GM12878 (cell line): ENCODE measurements at regions not wholly inside any gene's neighbourhood (a gene's known extent, or its start where the extent isn't known, plus 50 kb on each side); places are given as distances from the start of the nearest gene placed in this dataset.

ENCODE experiments used
- ATAC-seq: fragments of 200-7000 bp; cut with Tn5 transposase; 3 replicates; pipeline ENCODE4 v1.9.1; 2020; ENCODE audit warnings: mild to moderate bottlenecking, moderate library complexity
- BruUV-seq: library from RNA; stranded (reverse); fragments of 400-500 nt; replicated peaks from 2 replicates; lab custom pipeline; 2021; lab: Mats Ljungman, UMichigan
- CTCF ChIA-PET: fragments of 300-600 bp; sonication (Branson Sonifier 250); formaldehyde crosslinking; extraction: SDS; loops from one replicate; lab custom pipeline; 2021; ENCODE audit warnings: inconsistent platforms; lab: Yijun Ruan, JAX
- POLR2A ChIA-PET: fragments of 350-600 bp; formaldehyde crosslinking; extraction: SDS; loops from one replicate; lab custom pipeline; 2021; ENCODE audit warnings: inconsistent platforms; lab: Charles Lee
- RAD21 ChIA-PET: fragments of 300-600 bp; sonication (Branson Sonifier 250); formaldehyde crosslinking; loops from one replicate; lab custom pipeline; 2023; ENCODE audit warnings: antibody characterized with exemption; ENCODE audit not compliant: unreplicated experiment; lab: Charles Lee
- SMC1A ChIA-PET: fragments of 300-600 bp; sonication (Branson Sonifier 250); formaldehyde crosslinking; loops from one replicate; lab custom pipeline; 2023; ENCODE audit not compliant: unreplicated experiment, uncharacterized antibody; lab: Charles Lee
- DNase-seq: peaks from one replicate; pipeline ENCODE4 v3.0.0-alpha.2; 2011; ENCODE audit warnings: low read depth, low spot score
- FAIRE-seq: peaks from 3 replicates; lab custom pipeline; 2011; peaks lifted over from hg19 to GRCh38; lab: Jason Lieb, UNC
- H2AFZ ChIP-seq: 2 replicates; pipeline ENCODE4 v1.6.0; 2011; ENCODE audit warnings: low read depth, low read length, control low read depth; ENCODE audit not compliant: control insufficient read depth
- H3K27ac ChIP-seq: 2 replicates; pipeline ENCODE4 v1.5.1; 2011; ENCODE audit warnings: control low read depth; ENCODE audit not compliant: control insufficient read depth, insufficient read depth
- H3K27me3 ChIP-seq, 2 experiments: replicated peaks in 1 of 2; 2 replicates each; pipeline versions ENCODE4 v1.6.0 to v1.6.1; 2011; ENCODE audit warnings: low read length in 1 of 2; ENCODE audit not compliant: control insufficient read depth in 2 of 2, insufficient read depth in 2 of 2
- H3K36me3 ChIP-seq, 2 experiments: 2 replicates each; pipeline ENCODE4 v1.5.1; 2011; ENCODE audit warnings: low read length in 1 of 2; ENCODE audit not compliant: control insufficient read depth in 2 of 2, insufficient read depth in 2 of 2
- H3K4me1 ChIP-seq: 2 replicates; pipeline ENCODE4 v1.6.1; 2011; ENCODE audit warnings: mild to moderate bottlenecking, low read length, moderate library complexity, mixed read lengths; ENCODE audit not compliant: control insufficient read depth, insufficient read depth
- H3K4me2 ChIP-seq: 2 replicates; pipeline ENCODE4 v1.6.0; 2011; ENCODE audit warnings: control low read depth; ENCODE audit not compliant: control insufficient read depth, insufficient read depth
- H3K4me3 ChIP-seq: fragments of 200-600 bp; sonication (generic); 2 replicates; pipeline ENCODE4 v1.5.1; 2016
- H3K79me2 ChIP-seq: 2 replicates; pipeline ENCODE4 v1.6.0; 2011; ENCODE audit warnings: low read length; ENCODE audit not compliant: control insufficient read depth, insufficient read depth
- H3K9ac ChIP-seq: 2 replicates; pipeline ENCODE4 v1.8.0; 2011; ENCODE audit warnings: low read length, control low read depth, mixed read lengths; ENCODE audit not compliant: control insufficient read depth, insufficient read depth
- H3K9me3 ChIP-seq: replicated peaks from 3 replicates; pipeline ENCODE4 v1.5.1; 2011; ENCODE audit warnings: mild to moderate bottlenecking, low read length; ENCODE audit not compliant: control insufficient read depth, insufficient read depth
- H4K20me1 ChIP-seq: 2 replicates; pipeline ENCODE4 v1.6.0; 2011; ENCODE audit not compliant: control insufficient read depth, insufficient read depth
- CREM ChIP-seq: IDR thresholded peaks from 2 replicates; pipeline ENCODE4 v1.6.1; 2014; ENCODE audit warnings: antibody characterized with exemption, low read depth
- NFIC ChIP-seq: IDR thresholded peaks from 2 replicates; pipeline ENCODE4 v1.6.1; 2012; ENCODE audit warnings: low read depth, mild to moderate bottlenecking, inconsistent platforms, low read length, moderate library complexity
- NR2C1 ChIP-seq: fragments of 450-650 bp; IDR thresholded peaks from 2 replicates; pipeline ENCODE4 v1.6.1; 2017; ENCODE audit warnings: antibody characterized with exemption, mild to moderate bottlenecking, moderate library complexity
- RB1 ChIP-seq: fragments of 450-650 bp; formaldehyde crosslinking; IDR thresholded peaks from 2 replicates; pipeline ENCODE4 v1.6.1; 2017; ENCODE audit warnings: mild to moderate bottlenecking, borderline replicate concordance
- RCOR1 ChIP-seq: conservative IDR thresholded peaks from 2 replicates; pipeline ENCODE4 v1.6.1; 2012; ENCODE audit warnings: low read depth, low read length, improper control_type of control experiment
- YY1 ChIP-seq: IDR thresholded peaks from 2 replicates; pipeline ENCODE4 v1.6.1; 2011; ENCODE audit warnings: low read depth, mild to moderate bottlenecking, low read length
- WGBS: methylation state at CpG from one replicate; pipeline ENCODE4 v1.1.6; 2016; ENCODE audit warnings: low lambda C conversion rate; ENCODE audit not compliant: insufficient replicate concordance, insufficient coverage; ENCODE audit errors: missing lambda C conversion rate; 5-methylcytosine and 5-hydroxymethylcytosine counted together
- in situ Hi-C: fragments of 300-500 bp; cut with MboI; formaldehyde crosslinking; loops from 9 replicates; pipeline ENCODE4 v1.14.3; 2018; ENCODE audit warnings: mixed read lengths
- intact Hi-C: fragments of 100-400 bp; cut with micrococcal nuclease; formaldehyde crosslinking; loops from one replicate; pipeline ENCODE4 v1.14.2; 2022; ENCODE audit not compliant: unreplicated experiment
- TF ChIP-seq, protein P1 (sequence below): fragments of 450-650 bp; IDR thresholded peaks from 2 replicates; pipeline ENCODE4 v1.6.1; 2016; ENCODE audit warnings: mild to moderate bottlenecking, moderate library complexity, borderline replicate concordance

DNA sequence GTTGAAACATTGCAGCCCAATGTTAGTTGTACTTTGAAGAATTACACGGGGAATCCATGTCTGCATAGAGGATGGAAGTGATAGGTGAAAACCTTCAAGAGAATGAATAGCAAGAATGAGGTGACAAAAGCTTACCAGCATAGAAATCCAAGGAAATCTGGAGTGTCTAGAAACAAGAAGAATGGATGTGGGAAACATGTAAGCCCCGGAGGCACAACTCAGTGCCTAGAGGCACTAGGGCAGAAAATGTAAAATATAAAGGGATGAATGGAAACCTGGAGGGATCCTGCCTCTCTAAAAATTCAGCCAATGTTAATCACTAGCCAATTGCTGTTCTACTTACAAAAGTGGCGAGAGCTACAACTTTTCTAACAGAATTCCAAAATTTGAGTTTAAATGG lies 619.0 kb downstream of the TBL1XR1 start:
- in situ Hi-C loops = no loop called here
- Histone ChIP-seq H3K9me3 (no peaks in the 10 kb centered on the region), H2AFZ (no peak overlapping the region), H4K20me1 (no peaks in the 10 kb centered on the region), H3K36me3 (no peaks in the 10 kb centered on the region), H3K27me3 (no peaks in the 10 kb centered on the region), H3K27ac (no peak overlapping the region), H3K4me3 (no peak overlapping the region), H3K79me2 (no peaks in the 10 kb centered on the region), H3K4me2 (no peak overlapping the region), H3K9ac (no peak overlapping the region), H3K4me1 (no peaks in the 10 kb centered on the region)
- ChIA-PET RAD21 (no interaction called here), CTCF (no interaction called here), POLR2A (no interaction called here), SMC1A (interaction anchor here (1.2 kb wide), 1 partner anchor 9 kb away, joined by 5 read pairs; no protein-coding TSS in a partner anchor)
- FAIRE-seq (no peak), ATAC-seq (no peak), DNase-seq (no peak)
- TF ChIP-seq NR2C1 (no peak), NFIC (no peak), RCOR1 (no peak)
- intact Hi-C loops = no loop called here
- no TSS peak for BruUV-seq
- 0% methylated on average over 3 of the region's 3 CpGs for WGBS

DNA sequence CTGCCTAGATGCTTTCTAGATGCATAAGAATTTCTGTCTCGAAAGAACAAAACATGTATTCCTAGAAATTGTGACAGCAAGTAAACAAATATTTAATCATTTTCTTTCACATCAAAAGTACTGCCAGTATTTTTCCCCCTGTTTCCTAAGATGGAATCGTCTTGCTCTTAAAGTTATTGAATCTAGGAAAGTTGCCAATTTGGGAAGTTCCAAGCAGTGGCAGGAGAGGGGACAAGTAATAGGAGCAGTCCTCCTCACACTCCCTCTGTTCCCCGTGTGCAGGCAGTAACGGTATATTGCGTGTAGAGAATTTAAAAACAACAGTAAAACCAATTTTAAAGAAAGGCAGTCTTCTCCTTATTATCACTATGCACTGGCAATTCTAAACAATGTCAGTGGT lies 619.8 kb downstream of the TBL1XR1 start:
- BruUV-seq = no TSS peak
- ChIA-PET RAD21 (no interaction called here), SMC1A (no interaction called here), POLR2A (no interaction called here), CTCF (no interaction called here)
- WGBS = 10% methylated on average over 5 of the region's 5 CpGs
- ATAC-seq (no peak), DNase-seq (no peak), FAIRE-seq (no peak)
- Histone ChIP-seq H3K27me3 (no peaks in the 10 kb centered on the region), H3K9me3 (no peaks in the 10 kb centered on the region), H2AFZ (no peak overlapping the region), H3K4me1 (no peaks in the 10 kb centered on the region), H4K20me1 (no peaks in the 10 kb centered on the region), H3K9ac (no peak overlapping the region), H3K4me3 (no peak overlapping the region), H3K4me2 (no peak overlapping the region), H3K79me2 (no peaks in the 10 kb centered on the region), H3K36me3 (no peaks in the 10 kb centered on the region), H3K27ac (no peak overlapping the region)
- in situ Hi-C loops = no loop called here
- TF ChIP-seq CREM (no peak), RB1 (no peak), YY1 (no peak)
- TF ChIP-seq, protein P1, sequence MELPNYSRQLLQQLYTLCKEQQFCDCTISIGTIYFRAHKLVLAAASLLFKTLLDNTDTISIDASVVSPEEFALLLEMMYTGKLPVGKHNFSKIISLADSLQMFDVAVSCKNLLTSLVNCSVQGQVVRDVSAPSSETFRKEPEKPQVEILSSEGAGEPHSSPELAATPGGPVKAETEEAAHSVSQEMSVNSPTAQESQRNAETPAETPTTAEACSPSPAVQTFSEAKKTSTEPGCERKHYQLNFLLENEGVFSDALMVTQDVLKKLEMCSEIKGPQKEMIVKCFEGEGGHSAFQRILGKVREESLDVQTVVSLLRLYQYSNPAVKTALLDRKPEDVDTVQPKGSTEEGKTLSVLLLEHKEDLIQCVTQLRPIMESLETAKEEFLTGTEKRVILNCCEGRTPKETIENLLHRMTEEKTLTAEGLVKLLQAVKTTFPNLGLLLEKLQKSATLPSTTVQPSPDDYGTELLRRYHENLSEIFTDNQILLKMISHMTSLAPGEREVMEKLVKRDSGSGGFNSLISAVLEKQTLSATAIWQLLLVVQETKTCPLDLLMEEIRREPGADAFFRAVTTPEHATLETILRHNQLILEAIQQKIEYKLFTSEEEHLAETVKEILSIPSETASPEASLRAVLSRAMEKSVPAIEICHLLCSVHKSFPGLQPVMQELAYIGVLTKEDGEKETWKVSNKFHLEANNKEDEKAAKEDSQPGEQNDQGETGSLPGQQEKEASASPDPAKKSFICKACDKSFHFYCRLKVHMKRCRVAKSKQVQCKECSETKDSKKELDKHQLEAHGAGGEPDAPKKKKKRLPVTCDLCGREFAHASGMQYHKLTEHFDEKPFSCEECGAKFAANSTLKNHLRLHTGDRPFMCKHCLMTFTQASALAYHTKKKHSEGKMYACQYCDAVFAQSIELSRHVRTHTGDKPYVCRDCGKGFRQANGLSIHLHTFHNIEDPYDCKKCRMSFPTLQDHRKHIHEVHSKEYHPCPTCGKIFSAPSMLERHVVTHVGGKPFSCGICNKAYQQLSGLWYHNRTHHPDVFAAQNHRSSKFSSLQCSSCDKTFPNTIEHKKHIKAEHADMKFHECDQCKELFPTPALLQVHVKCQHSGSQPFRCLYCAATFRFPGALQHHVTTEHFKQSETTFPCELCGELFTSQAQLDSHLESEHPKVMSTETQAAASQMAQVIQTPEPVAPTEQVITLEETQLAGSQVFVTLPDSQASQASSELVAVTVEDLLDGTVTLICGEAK = no peak
- intact Hi-C loops = no loop called here
